CD4-positive, CD25-positive, alpha-beta regulatory T cell (primary cell): ENCODE measurements at regions not wholly inside any gene's neighbourhood (a gene's known extent, or its start where the extent isn't known, plus 50 kb on each side); places are given as distances from the start of the nearest gene placed in this dataset.

Experiments used
- ATAC-seq, 2 donors: fragments of 150-1000 bp; cut with Tn5 transposase; one replicate each; pipeline ENCODE4 v1.10.0; 2021; ENCODE audit warnings: low read depth in 2 of 2, moderate number of reproducible peaks in 2 of 2, moderate library complexity in 1 of 2
- DNase-seq, 3 donors: peaks; one replicate each; pipeline versions ENCODE4 v3.0.0 to v3.0.0-alpha.2; 2012 to 2022; ENCODE audit warnings: mixed read lengths in 1 of 3
- H3K27ac ChIP-seq: one replicate; pipeline ENCODE4 v1.7.0; 2013; ENCODE audit warnings: mild to moderate bottlenecking, low read length; ENCODE audit not compliant: insufficient read depth, poor library complexity, severe bottlenecking
- H3K27me3 ChIP-seq: one replicate; pipeline ENCODE4 v1.7.0; 2013; ENCODE audit warnings: low read length; ENCODE audit not compliant: control insufficient read depth, insufficient read depth
- H3K36me3 ChIP-seq: one replicate; pipeline ENCODE4 v1.7.0; 2013; ENCODE audit warnings: mild to moderate bottlenecking, low read length, moderate library complexity; ENCODE audit not compliant: control insufficient read depth, insufficient read depth
- H3K4me1 ChIP-seq: 2 replicates; pipeline ENCODE4 v1.7.0; 2013; ENCODE audit warnings: mild to moderate bottlenecking, low read length; ENCODE audit not compliant: insufficient read depth, control insufficient read depth, poor library complexity, severe bottlenecking
- H3K4me3 ChIP-seq: one replicate; pipeline ENCODE4 v1.7.0; 2013; ENCODE audit warnings: low read depth, mild to moderate bottlenecking, low read length, moderate library complexity
- H3K9me3 ChIP-seq, 2 experiments: 1 replicate in 1 of 2; 2 replicates in 1 of 2; pipeline ENCODE4 v1.7.0; 2013; ENCODE audit warnings: low read length in 2 of 2, mild to moderate bottlenecking in 1 of 2, moderate library complexity in 1 of 2; ENCODE audit not compliant: control insufficient read depth in 2 of 2
- H3K27ac Mint-ChIP-seq, 3 donors: one replicate each; pipeline ENCODE4 v1.8.0; 2020 to 2022; ENCODE audit warnings: mild to moderate bottlenecking in 3 of 3, mixed read lengths in 3 of 3, moderate library complexity in 2 of 3
- H3K27me3 Mint-ChIP-seq: one replicate; pipeline ENCODE4 v1.8.0; 2022; ENCODE audit warnings: mild to moderate bottlenecking, mixed read lengths
- H3K36me3 Mint-ChIP-seq: one replicate; pipeline ENCODE4 v1.8.0; 2020; ENCODE audit warnings: mixed read lengths
- H3K4me1 Mint-ChIP-seq, 4 donors: one replicate each; pipeline ENCODE4 v1.8.0; 2020 to 2022; ENCODE audit warnings: mixed read lengths in 4 of 4, mild to moderate bottlenecking in 1 of 4
- H3K4me3 Mint-ChIP-seq, 4 donors: one replicate each; pipeline ENCODE4 v1.8.0; 2020 to 2022; ENCODE audit warnings: mild to moderate bottlenecking in 4 of 4, mixed read lengths in 4 of 4, moderate library complexity in 3 of 4
- H3K9me3 Mint-ChIP-seq, 7 donors: one replicate each; pipeline ENCODE4 v1.8.0; 2020 to 2022; ENCODE audit warnings: mixed read lengths in 7 of 7, mild to moderate bottlenecking in 3 of 7, moderate library complexity in 2 of 7

- Mint-ChIP-seq H3K4me1 (no peaks in the 10 kb centered on the region), H3K27me3 (no peaks in the 10 kb centered on the region), H3K4me3 (no peak overlapping the region), H3K36me3 (no peaks in the 10 kb centered on the region), H3K9me3 (peaks cover 0 to 6% (median 3%) of the 10 kb centered on the region in 7 donors), H3K27ac (no peak overlapping the region)
- ATAC-seq (no peak), DNase-seq (no peak)
- Histone ChIP-seq H3K36me3 (no peaks in the 10 kb centered on the region), H3K27ac (no peak overlapping the region), H3K4me3 (no peak overlapping the region), H3K9me3 (no peaks in the 10 kb centered on the region), H3K27me3 (no peaks in the 10 kb centered on the region), H3K4me1 (no peaks in the 10 kb centered on the region)
Measured at GRCh38 chr6:81456416-81456815, 296.1 kb downstream of the TENT5A start.

DNA sequence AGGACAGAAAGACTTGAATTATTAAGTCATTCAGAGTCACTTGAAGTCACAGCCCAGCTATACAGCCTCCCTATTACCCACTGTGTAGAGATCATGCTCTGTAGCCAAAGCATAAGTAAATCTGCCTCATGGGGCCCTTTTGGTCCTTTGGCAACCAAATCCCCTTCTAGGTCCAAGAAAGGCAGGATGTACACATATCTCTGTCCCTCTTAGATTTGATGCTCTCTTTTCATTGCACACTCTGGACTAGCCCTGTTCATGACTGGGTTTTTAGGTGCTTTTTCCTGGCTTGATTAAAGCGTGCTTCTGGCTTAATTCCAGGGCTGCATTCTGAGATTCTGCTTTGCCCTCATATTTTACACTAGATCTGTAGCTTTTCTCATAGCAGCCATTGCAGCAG, 296.8 kb downstream of the TENT5A start:
- Histone ChIP-seq H3K27ac (no peak overlapping the region), H3K9me3 (no peaks in the 10 kb centered on the region), H3K27me3 (no peaks in the 10 kb centered on the region), H3K4me3 (no peak overlapping the region), H3K4me1 (no peaks in the 10 kb centered on the region), H3K36me3 (no peaks in the 10 kb centered on the region)
- DNase-seq: no peak
- Mint-ChIP-seq H3K4me3 (no peak overlapping the region), H3K27me3 (no peaks in the 10 kb centered on the region), H3K4me1 (no peaks in the 10 kb centered on the region), H3K36me3 (no peaks in the 10 kb centered on the region), H3K27ac (no peak overlapping the region), H3K9me3 (peaks cover 0 to 6% (median 0%) of the 10 kb centered on the region in 7 donors)
- no peak for ATAC-seq

DNA sequence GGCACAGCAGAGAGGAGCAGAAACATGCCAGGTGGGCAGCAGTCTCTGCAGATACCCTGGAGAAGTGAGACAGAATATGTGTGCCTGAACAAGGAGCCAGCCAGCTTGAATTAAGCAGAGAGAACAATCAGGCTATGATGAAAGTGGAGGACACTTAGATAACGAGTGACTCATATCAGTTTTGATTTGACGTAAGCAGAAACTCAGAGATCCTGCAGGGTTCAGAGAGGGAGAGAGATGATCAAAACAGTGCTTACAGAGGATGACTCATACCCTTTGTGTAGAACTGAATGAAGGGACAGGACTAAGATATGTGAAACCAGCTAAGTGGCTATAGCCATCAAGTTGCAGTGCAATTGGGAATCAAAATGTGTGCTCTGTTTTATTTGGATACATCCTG, 300.7 kb downstream of the TENT5A start:
- Mint-ChIP-seq H3K4me3 (no peak overlapping the region), H3K27ac (no peak overlapping the region), H3K4me1 (no peaks in the 10 kb centered on the region), H3K36me3 (no peaks in the 10 kb centered on the region), H3K27me3 (no peaks in the 10 kb centered on the region), H3K9me3 (peaks cover 0 to 8% (median 2%) of the 10 kb centered on the region in 7 donors)
- no peak for ATAC-seq
- Histone ChIP-seq H3K27ac (no peak overlapping the region), H3K9me3 (no peaks in the 10 kb centered on the region), H3K4me1 (no peaks in the 10 kb centered on the region), H3K4me3 (no peak overlapping the region), H3K36me3 (no peaks in the 10 kb centered on the region), H3K27me3 (no peaks in the 10 kb centered on the region)
- DNase-seq: peak in 1 of 3 donors; percentile 11

DNA sequence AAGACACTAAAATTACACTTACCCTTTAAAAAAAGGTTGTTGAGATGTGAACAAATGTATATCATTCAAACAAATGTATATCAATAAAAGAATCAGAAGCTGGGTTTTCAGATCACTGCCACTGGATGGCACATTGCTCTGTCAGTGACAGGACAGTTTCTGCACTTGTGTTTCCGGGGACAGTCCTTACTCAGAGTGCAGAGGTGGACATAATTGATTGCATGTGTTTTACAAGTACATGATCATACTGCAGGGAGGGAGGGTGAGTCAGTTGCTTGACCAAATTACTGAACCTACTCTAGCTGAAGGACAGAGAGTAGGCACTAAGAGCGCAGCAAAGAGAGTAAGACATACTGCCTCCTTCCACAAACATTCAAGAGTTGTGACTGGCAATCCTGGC, 302.3 kb downstream of the TENT5A start:
- H3K9me3 Mint-ChIP-seq: peaks cover 0 to 6% (median 2%) of the 10 kb centered on the region in 7 donors
- H3K27me3 Mint-ChIP-seq: no peaks in the 10 kb centered on the region
- ATAC-seq: no peak
- H3K27me3 ChIP-seq: no peaks in the 10 kb centered on the region
- H3K4me3 Mint-ChIP-seq: no peak overlapping the region
- H3K36me3 ChIP-seq: no peaks in the 10 kb centered on the region
- H3K4me1 ChIP-seq: no peaks in the 10 kb centered on the region
- H3K4me3 ChIP-seq: no peak overlapping the region
- no peaks in the 10 kb centered on the region for H3K36me3 Mint-ChIP-seq
- no peak overlapping the region for H3K27ac Mint-ChIP-seq
- H3K27ac ChIP-seq: no peak overlapping the region
- no peaks in the 10 kb centered on the region for H3K4me1 Mint-ChIP-seq
- no peaks in the 10 kb centered on the region for H3K9me3 ChIP-seq
- no peak for DNase-seq

- no peaks in the 10 kb centered on the region for H3K4me1 Mint-ChIP-seq
- no peaks in the 10 kb centered on the region for H3K27me3 ChIP-seq
- no peaks in the 10 kb centered on the region for H3K9me3 ChIP-seq
- no peak overlapping the region for H3K4me3 Mint-ChIP-seq
- peaks cover 0 to 13% (median 4%) of the 10 kb centered on the region in 7 donors for H3K9me3 Mint-ChIP-seq
- DNase-seq: no peak
- H3K27ac Mint-ChIP-seq: no peak overlapping the region
- H3K27me3 Mint-ChIP-seq: no peaks in the 10 kb centered on the region
- no peak for ATAC-seq
- H3K36me3 Mint-ChIP-seq: no peaks in the 10 kb centered on the region
- no peaks in the 10 kb centered on the region for H3K4me1 ChIP-seq
- H3K36me3 ChIP-seq: no peaks in the 10 kb centered on the region
- H3K4me3 ChIP-seq: no peak overlapping the region
- H3K27ac ChIP-seq: no peak overlapping the region
Measured at GRCh38 chr6:81446509-81446908, 306.0 kb downstream of the TENT5A start.

DNA sequence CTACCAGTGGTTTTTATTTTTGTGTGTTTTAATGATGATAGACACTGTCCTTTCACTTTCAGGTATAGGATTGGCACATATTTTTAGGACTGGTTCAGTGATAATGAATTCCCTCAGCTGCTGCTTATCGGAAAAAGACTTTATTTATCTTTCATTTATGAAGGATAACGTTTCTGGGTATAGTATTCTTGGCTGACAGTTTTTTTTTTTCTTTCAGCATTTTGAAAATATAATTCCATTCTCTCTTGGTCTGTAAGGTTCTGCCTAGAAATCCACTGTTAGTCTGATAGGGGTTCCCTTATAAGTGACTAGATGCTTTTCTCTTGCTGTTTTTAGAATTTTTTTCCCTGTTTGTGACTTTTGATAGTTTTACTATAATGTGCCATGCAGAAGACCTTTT, 313.1 kb downstream of the TENT5A start:
- Mint-ChIP-seq H3K4me3 (no peak overlapping the region), H3K27ac (no peak overlapping the region)

GRCh38 chr6:81436990-81437389, 315.5 kb downstream of the TENT5A start:
- DNase-seq (no peak), ATAC-seq (no peak)
- no peak overlapping the region for H3K4me3 ChIP-seq
- Mint-ChIP-seq H3K4me3 (no peak overlapping the region), H3K4me1 (no peaks in the 10 kb centered on the region), H3K36me3 (no peaks in the 10 kb centered on the region), H3K9me3 (peaks cover 3 to 29% (median 11%) of the 10 kb centered on the region in 7 donors), H3K27ac (no peak overlapping the region), H3K27me3 (no peaks in the 10 kb centered on the region)
- H3K36me3 ChIP-seq: no peaks in the 10 kb centered on the region
- peaks cover 4 to 18% of the 10 kb centered on the region in 2 experiments for H3K9me3 ChIP-seq
- no peaks in the 10 kb centered on the region for H3K4me1 ChIP-seq
- no peaks in the 10 kb centered on the region for H3K27me3 ChIP-seq
- no peak overlapping the region for H3K27ac ChIP-seq

More for the DNA sequence above, 313.1 kb downstream of the TENT5A start:
- no peaks in the 10 kb centered on the region for H3K36me3 Mint-ChIP-seq
- H3K4me1 Mint-ChIP-seq: no peaks in the 10 kb centered on the region
- Histone ChIP-seq H3K4me3 (no peak overlapping the region), H3K9me3 (peaks cover 4 to 18% of the 10 kb centered on the region in 2 experiments), H3K27ac (no peak overlapping the region), H3K4me1 (no peaks in the 10 kb centered on the region), H3K36me3 (no peaks in the 10 kb centered on the region), H3K27me3 (no peaks in the 10 kb centered on the region)
- ATAC-seq: no peak
- no peaks in the 10 kb centered on the region for H3K27me3 Mint-ChIP-seq
- no peak for DNase-seq
- peaks cover 2 to 30% (median 11%) of the 10 kb centered on the region in 7 donors for H3K9me3 Mint-ChIP-seq

DNA sequence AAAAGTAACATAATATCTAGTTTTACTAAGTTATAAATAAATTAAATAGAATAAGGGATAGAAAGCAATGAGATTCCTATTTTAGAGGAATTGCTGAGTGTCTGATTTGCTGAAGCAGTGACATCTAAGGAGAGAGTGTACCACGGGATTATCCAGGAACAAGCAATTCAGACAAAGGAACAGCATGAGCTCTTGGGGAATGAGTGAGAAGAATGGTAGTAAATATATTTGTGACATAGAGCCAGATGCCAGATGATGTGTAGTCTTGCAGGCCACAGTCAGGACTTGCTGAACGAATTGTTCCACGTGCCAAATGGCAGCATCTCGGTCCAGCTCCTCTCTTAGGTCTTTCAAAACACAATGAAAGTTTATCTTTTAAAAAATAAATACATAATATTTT, 339.2 kb downstream of the TENT5A start:
- H3K4me3 ChIP-seq: no peak overlapping the region

More for the DNA sequence above, 339.2 kb downstream of the TENT5A start:
- Histone ChIP-seq H3K27ac (no peak overlapping the region), H3K9me3 (no peaks in the 10 kb centered on the region), H3K27me3 (no peaks in the 10 kb centered on the region), H3K36me3 (no peaks in the 10 kb centered on the region), H3K4me1 (no peaks in the 10 kb centered on the region)
- Mint-ChIP-seq H3K27me3 (no peaks in the 10 kb centered on the region), H3K4me3 (no peak overlapping the region), H3K4me1 (no peaks in the 10 kb centered on the region), H3K36me3 (no peaks in the 10 kb centered on the region), H3K27ac (no peak overlapping the region), H3K9me3 (peaks cover 0 to 6% (median 0%) of the 10 kb centered on the region in 7 donors)
- ATAC-seq (no peak), DNase-seq (no peak)
